Keratinocyte (primary cell): ENCODE measurements at regions not wholly inside any gene's neighbourhood (a gene's known extent, or its start where the extent isn't known, plus 50 kb on each side); places are given as distances from the start of the nearest gene placed in this dataset.

Experiments used
- EZH2 ChIP-seq: IDR thresholded peaks from one replicate; pipeline ENCODE4 v1.6.1; 2012; ENCODE audit warnings: inconsistent platforms, mild to moderate bottlenecking, low read length, moderate library complexity
- TF ChIP-seq, protein P1 (sequence below), 3 experiments: IDR thresholded peaks in 1 of 3; conservative IDR thresholded peaks in 1 of 3; optimal IDR thresholded peaks in 1 of 3; 2 replicates in 2 of 3; 3 replicates in 1 of 3; pipeline versions ENCODE3 to v1.5.1; 2011; ENCODE audit warnings: low read length in 3 of 3, mild to moderate bottlenecking in 3 of 3, moderate library complexity in 2 of 3, control low read depth in 1 of 3, inconsistent platforms in 1 of 3; ENCODE audit not compliant: insufficient read depth in 2 of 3; ENCODE audit errors: extremely low read depth in 1 of 3

DNA sequence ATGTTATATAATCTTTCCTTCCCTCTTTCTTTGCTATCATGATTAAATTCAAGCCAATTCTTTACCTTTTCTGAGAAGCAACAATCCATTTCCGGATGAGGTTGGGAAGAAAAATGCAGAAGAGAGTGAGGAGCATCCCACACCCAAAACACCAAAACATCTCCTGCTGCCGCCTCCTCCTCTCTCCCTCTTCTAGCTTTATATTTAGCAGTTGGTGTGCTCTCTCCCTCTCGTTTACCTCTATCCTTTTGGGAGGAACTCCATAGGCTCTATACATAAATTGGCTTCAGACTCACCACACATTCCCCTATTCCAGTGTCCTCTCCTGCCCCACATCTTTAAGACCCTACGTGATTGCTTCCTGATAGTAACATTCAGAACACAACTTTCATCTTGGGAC lies 332.2 kb upstream of the PLXNA2 start:
- TF ChIP-seq, protein P1, sequence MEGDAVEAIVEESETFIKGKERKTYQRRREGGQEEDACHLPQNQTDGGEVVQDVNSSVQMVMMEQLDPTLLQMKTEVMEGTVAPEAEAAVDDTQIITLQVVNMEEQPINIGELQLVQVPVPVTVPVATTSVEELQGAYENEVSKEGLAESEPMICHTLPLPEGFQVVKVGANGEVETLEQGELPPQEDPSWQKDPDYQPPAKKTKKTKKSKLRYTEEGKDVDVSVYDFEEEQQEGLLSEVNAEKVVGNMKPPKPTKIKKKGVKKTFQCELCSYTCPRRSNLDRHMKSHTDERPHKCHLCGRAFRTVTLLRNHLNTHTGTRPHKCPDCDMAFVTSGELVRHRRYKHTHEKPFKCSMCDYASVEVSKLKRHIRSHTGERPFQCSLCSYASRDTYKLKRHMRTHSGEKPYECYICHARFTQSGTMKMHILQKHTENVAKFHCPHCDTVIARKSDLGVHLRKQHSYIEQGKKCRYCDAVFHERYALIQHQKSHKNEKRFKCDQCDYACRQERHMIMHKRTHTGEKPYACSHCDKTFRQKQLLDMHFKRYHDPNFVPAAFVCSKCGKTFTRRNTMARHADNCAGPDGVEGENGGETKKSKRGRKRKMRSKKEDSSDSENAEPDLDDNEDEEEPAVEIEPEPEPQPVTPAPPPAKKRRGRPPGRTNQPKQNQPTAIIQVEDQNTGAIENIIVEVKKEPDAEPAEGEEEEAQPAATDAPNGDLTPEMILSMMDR (optimal IDR thresholded peaks at IDR 0.05 in 1 of 3, IDR thresholded peaks at IDR 0.05 in 1 of 3, conservative IDR thresholded peaks at IDR 0.05 in 1 of 3; ENCODE audit: extremely low read depth in 1 of 3, insufficient read depth in 2 of 3, low read length in 3 of 3), result no peak
- no peak for TF ChIP-seq EZH2
